Inferior parietal cortex (tissue), 1 donor: ENCODE measurements at regions not wholly inside any gene's neighbourhood (a gene's known extent, or its start where the extent isn't known, plus 50 kb on each side); places are given as distances from the start of the nearest gene placed in this dataset.

ENCODE experiments used
- DNase-seq: peaks from one replicate; pipeline ENCODE4 v3.0.0-alpha.2; 2016; ENCODE audit errors: extremely low spot score

- DNase-seq: no peak
These were observed 353.1 kb downstream of the FOXL1 start for GRCh38 chr16:86931410-86931941.

GRCh38 chr16:86932130-86932982 is 354.0 kb downstream of the FOXL1 start:
- DNase-seq: no peak

GRCh38 chr16:86934581-86935375 is 356.4 kb downstream of the FOXL1 start:
- no peak for DNase-seq

- no peak for DNase-seq
These were observed 361.3 kb downstream of the FOXL1 start for GRCh38 chr16:86939609-86940008.

GRCh38 chr16:86941731-86942130 is 363.4 kb downstream of the FOXL1 start:
- no peak for DNase-seq

- DNase-seq: no peak
These were observed 364.1 kb downstream of the FOXL1 start for GRCh38 chr16:86942151-86943051.

GRCh38 chr16:86945166-86945900 is 367.0 kb downstream of the FOXL1 start:
- DNase-seq: no peak

GRCh38 chr16:86946396-86946795 is 368.0 kb downstream of the FOXL1 start:
- no peak for DNase-seq

GRCh38 chr16:86946981-86947380 is 368.6 kb downstream of the FOXL1 start:
- DNase-seq: no peak

- no peak for DNase-seq
These were observed 369.1 kb downstream of the C16orf95 start for GRCh38 chr16:86948046-86948445.

- DNase-seq: no peak
These were observed 368.1 kb downstream of the C16orf95 start for GRCh38 chr16:86949116-86949515.

- no peak for DNase-seq
These were observed 367.6 kb downstream of the C16orf95 start for GRCh38 chr16:86949630-86950029.

GRCh38 chr16:86951041-86951822 is 366.0 kb downstream of the C16orf95 start:
- no peak for DNase-seq

GRCh38 chr16:86951831-86952598 is 365.2 kb downstream of the C16orf95 start:
- DNase-seq: peak; percentile 24

GRCh38 chr16:86952769-86953168 is 364.4 kb downstream of the C16orf95 start:
- DNase-seq: no peak

GRCh38 chr16:86953631-86954391 is 363.4 kb downstream of the C16orf95 start:
- no peak for DNase-seq

- DNase-seq: no peak
These were observed 361.9 kb downstream of the C16orf95 start for GRCh38 chr16:86955136-86955855.

GRCh38 chr16:86956437-86956836 is 360.8 kb downstream of the C16orf95 start:
- no peak for DNase-seq
